ENCODE measurements at regions not wholly inside any gene's neighbourhood (a gene's known extent, or its start where the extent isn't known, plus 50 kb on each side); places are given as distances from the start of the nearest gene placed in this dataset.

DNA sequence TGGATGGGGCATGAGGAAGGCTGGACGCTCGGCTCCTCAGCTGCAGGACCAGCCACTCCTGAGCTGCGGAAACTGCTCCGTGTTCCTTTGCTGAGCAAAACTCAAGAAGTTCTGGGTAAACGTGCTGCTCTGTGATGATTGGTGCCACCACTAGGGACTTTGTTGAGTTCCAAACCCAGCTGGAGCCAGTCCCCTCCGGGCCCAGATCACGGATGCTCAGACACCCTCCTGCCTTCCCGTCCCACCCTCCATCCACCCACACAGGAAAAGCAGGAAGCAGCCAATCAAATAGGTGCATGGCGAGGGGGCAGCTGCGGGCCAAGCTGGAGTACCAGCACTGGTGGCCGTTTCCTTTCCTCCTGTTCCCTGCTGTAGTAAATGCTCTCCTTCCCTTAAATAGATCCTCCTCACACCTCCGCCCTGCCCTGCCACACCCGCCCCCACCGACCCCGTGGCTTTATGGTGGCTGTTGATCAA, 68.0 kb downstream of the ADRA2C start:
- Histone ChIP-seq H3K27ac (ENCODE audit: low read depth in 2 of 2, low read length in 1 of 2) (no peak overlapping the region), H3K36me3 (replicated peaks in 1 of 2; ENCODE audit: control insufficient read depth in 1 of 2, insufficient read depth in 2 of 2, low read length in 1 of 2) (no peaks in the 10 kb centered on the region), H3K4me3 (ENCODE audit: low read depth in 2 of 2, low read length in 1 of 2) (no peak overlapping the region), H3K4me1 (ENCODE audit: control insufficient read depth in 1 of 2, insufficient read depth in 2 of 2, low read depth in 1 of 2, low read length in 1 of 2) (peaks cover 0 to 31% of the 10 kb centered on the region in 2 experiments; a peak in 2 of 4 replicates), H3K9me3 (no peaks in the 10 kb centered on the region), H3K27me3 (ENCODE audit: insufficient read depth) (no peaks in the 10 kb centered on the region), H4K20me1 (ENCODE audit: insufficient read depth) (no peaks in the 10 kb centered on the region), H3K9ac (no peak overlapping the region), H3K79me2 (ENCODE audit: insufficient read depth) (no peaks in the 10 kb centered on the region), H3K9me2 (no peaks in the 10 kb centered on the region), H2AFZ (ENCODE audit: low read depth) (no peak overlapping the region), H3F3A (replicated peaks; ENCODE audit: insufficient read depth) (no peaks in the 10 kb centered on the region), H3K4me2 (no peak overlapping the region)
- ChIA-PET CTCF (no interaction called here), POLR2A (no interaction called here)
- TF ChIP-seq, protein P1, sequence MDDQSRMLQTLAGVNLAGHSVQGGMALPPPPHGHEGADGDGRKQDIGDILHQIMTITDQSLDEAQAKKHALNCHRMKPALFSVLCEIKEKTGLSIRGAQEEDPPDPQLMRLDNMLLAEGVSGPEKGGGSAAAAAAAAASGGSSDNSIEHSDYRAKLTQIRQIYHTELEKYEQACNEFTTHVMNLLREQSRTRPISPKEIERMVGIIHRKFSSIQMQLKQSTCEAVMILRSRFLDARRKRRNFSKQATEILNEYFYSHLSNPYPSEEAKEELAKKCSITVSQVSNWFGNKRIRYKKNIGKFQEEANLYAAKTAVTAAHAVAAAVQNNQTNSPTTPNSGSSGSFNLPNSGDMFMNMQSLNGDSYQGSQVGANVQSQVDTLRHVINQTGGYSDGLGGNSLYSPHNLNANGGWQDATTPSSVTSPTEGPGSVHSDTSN (IDR thresholded peaks at IDR 0.05): no peak
- TF ChIP-seq EP300 (IDR thresholded peaks at IDR 0.05; ENCODE audit: borderline replicate concordance in 1 of 2, low read depth in 1 of 2, low read length in 1 of 2): no peak
- no peak for TF ChIP-seq NRF1 (IDR thresholded peaks at IDR 0.05; ENCODE audit: low read depth, low read length)
- no peak for TF ChIP-seq YY1 (IDR thresholded peaks at IDR 0.05; ENCODE audit: low read depth)
- TF ChIP-seq FOSL2 (IDR thresholded peaks at IDR 0.05; ENCODE audit: borderline replicate concordance, low read depth): no peak
- no peak for TF ChIP-seq EZH2phosphoT487 (IDR thresholded peaks at IDR 0.05; ENCODE audit: borderline replicate concordance, low read depth)
- no peak for TF ChIP-seq TCF12 (IDR thresholded peaks at IDR 0.05)
- TF ChIP-seq, protein P2, sequence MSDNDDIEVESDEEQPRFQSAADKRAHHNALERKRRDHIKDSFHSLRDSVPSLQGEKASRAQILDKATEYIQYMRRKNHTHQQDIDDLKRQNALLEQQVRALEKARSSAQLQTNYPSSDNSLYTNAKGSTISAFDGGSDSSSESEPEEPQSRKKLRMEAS (IDR thresholded peaks at IDR 0.05; ENCODE audit: low read depth): no peak
- TF ChIP-seq FOXJ3 (CRISPR knock-in tag; IDR thresholded peaks at IDR 0.05): no peak
- no peak for TF ChIP-seq GATA2 (CRISPR knock-in tag; IDR thresholded peaks at IDR 0.05)
- TF ChIP-seq NFIC (IDR thresholded peaks at IDR 0.05; ENCODE audit: borderline replicate concordance): no peak
- no peak for TF ChIP-seq SMC3 (IDR thresholded peaks at IDR 0.05; ENCODE audit: low read depth, low read length)
- TF ChIP-seq, protein P3, sequence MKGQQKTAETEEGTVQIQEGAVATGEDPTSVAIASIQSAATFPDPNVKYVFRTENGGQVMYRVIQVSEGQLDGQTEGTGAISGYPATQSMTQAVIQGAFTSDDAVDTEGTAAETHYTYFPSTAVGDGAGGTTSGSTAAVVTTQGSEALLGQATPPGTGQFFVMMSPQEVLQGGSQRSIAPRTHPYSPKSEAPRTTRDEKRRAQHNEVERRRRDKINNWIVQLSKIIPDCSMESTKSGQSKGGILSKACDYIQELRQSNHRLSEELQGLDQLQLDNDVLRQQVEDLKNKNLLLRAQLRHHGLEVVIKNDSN (IDR thresholded peaks at IDR 0.05; ENCODE audit: borderline replicate concordance, low read depth): no peak
- DNase-seq: no peak
- WGBS (ENCODE audit: low lambda C conversion rate): 50% methylated on average over 10 of the region's 15 CpGs

DNA sequence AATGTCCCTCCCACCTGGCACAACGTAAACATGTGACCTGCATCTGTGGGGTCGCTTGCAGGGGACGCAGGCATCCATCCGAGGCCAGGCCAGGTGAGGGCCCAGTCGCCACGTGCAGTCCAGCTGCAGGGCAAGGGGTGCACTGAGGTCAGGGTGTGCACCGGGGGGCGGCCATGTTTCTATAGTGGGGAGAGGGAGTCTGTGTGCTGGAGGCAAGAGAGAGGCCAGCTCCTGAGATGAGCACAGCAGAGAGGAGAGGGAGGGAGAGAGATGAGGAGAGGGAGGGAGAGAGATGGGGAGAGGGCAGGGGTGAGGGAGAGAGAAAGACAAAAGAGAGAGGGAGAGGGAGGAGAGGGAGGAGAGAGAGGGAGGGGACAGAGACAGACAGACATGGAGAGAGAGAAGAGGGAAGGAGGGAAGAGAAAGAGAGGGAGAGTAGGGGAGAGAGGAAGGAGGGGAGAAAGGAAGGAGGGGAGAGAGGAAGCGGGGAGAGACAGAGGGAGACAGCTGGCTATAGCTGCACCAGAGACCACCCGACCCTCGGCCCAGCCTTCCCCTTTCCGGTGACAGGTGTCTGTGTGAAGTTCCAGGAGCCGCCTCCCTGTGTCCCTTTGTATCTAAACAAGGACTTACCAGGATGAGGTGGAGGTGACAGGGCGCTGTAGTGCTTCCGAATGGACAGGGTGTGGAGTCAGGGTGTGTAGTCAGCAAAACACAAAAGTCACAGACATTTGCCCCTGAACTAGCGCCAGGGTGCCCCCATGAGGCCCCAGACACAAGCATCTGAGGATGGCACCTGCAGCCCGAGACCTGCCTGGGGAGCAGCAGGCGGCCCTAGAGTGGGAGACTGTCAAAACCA, 68.7 kb downstream of the ADRA2C start:
- 45% methylated on average over 17 of the region's 18 CpGs for WGBS (ENCODE audit: low lambda C conversion rate)
- CTCF ChIA-PET: interaction anchor here (0.5 to 2.8 kb wide), 2 partner anchors 69 to 259 kb away, joined by 3 to 12 read pairs; partner anchors contain the start of gene ADRA2C
- no peak for DNase-seq
- no peak for TF ChIP-seq ELF1 (IDR thresholded peaks at IDR 0.05)
- TF ChIP-seq, protein P4, sequence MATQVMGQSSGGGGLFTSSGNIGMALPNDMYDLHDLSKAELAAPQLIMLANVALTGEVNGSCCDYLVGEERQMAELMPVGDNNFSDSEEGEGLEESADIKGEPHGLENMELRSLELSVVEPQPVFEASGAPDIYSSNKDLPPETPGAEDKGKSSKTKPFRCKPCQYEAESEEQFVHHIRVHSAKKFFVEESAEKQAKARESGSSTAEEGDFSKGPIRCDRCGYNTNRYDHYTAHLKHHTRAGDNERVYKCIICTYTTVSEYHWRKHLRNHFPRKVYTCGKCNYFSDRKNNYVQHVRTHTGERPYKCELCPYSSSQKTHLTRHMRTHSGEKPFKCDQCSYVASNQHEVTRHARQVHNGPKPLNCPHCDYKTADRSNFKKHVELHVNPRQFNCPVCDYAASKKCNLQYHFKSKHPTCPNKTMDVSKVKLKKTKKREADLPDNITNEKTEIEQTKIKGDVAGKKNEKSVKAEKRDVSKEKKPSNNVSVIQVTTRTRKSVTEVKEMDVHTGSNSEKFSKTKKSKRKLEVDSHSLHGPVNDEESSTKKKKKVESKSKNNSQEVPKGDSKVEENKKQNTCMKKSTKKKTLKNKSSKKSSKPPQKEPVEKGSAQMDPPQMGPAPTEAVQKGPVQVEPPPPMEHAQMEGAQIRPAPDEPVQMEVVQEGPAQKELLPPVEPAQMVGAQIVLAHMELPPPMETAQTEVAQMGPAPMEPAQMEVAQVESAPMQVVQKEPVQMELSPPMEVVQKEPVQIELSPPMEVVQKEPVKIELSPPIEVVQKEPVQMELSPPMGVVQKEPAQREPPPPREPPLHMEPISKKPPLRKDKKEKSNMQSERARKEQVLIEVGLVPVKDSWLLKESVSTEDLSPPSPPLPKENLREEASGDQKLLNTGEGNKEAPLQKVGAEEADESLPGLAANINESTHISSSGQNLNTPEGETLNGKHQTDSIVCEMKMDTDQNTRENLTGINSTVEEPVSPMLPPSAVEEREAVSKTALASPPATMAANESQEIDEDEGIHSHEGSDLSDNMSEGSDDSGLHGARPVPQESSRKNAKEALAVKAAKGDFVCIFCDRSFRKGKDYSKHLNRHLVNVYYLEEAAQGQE (IDR thresholded peaks at IDR 0.05; ENCODE audit: low read depth, low read length): no peak
- no peak for TF ChIP-seq FOXJ3 (CRISPR knock-in tag; IDR thresholded peaks at IDR 0.05)
- TF ChIP-seq TAF1 (IDR thresholded peaks at IDR 0.05; ENCODE audit: borderline replicate concordance, low read depth, low read length): no peak
- TF ChIP-seq, protein P5, sequence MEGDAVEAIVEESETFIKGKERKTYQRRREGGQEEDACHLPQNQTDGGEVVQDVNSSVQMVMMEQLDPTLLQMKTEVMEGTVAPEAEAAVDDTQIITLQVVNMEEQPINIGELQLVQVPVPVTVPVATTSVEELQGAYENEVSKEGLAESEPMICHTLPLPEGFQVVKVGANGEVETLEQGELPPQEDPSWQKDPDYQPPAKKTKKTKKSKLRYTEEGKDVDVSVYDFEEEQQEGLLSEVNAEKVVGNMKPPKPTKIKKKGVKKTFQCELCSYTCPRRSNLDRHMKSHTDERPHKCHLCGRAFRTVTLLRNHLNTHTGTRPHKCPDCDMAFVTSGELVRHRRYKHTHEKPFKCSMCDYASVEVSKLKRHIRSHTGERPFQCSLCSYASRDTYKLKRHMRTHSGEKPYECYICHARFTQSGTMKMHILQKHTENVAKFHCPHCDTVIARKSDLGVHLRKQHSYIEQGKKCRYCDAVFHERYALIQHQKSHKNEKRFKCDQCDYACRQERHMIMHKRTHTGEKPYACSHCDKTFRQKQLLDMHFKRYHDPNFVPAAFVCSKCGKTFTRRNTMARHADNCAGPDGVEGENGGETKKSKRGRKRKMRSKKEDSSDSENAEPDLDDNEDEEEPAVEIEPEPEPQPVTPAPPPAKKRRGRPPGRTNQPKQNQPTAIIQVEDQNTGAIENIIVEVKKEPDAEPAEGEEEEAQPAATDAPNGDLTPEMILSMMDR (IDR thresholded peaks at IDR 0.05): no peak
- TF ChIP-seq EZH2phosphoT487 (IDR thresholded peaks at IDR 0.05; ENCODE audit: borderline replicate concordance, low read depth): no peak
- TF ChIP-seq, protein P6, sequence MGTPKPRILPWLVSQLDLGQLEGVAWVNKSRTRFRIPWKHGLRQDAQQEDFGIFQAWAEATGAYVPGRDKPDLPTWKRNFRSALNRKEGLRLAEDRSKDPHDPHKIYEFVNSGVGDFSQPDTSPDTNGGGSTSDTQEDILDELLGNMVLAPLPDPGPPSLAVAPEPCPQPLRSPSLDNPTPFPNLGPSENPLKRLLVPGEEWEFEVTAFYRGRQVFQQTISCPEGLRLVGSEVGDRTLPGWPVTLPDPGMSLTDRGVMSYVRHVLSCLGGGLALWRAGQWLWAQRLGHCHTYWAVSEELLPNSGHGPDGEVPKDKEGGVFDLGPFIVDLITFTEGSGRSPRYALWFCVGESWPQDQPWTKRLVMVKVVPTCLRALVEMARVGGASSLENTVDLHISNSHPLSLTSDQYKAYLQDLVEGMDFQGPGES (IDR thresholded peaks at IDR 0.05; ENCODE audit: low read depth, low read length): no peak

More for the DNA sequence above, 68.7 kb downstream of the ADRA2C start:
- no peaks in the 10 kb centered on the region for H3F3A ChIP-seq (replicated peaks; ENCODE audit: insufficient read depth)
- no peak overlapping the region for H3K4me3 ChIP-seq (ENCODE audit: low read depth in 2 of 2, low read length in 1 of 2)
- H3K9me3 ChIP-seq: no peaks in the 10 kb centered on the region
- H3K27ac ChIP-seq (ENCODE audit: low read depth in 2 of 2, low read length in 1 of 2): no peak overlapping the region
- POLR2A ChIA-PET: no interaction called here
- no peaks in the 10 kb centered on the region for H3K36me3 ChIP-seq (replicated peaks in 1 of 2; ENCODE audit: control insufficient read depth in 1 of 2, insufficient read depth in 2 of 2, low read length in 1 of 2)
- no peak overlapping the region for H2AFZ ChIP-seq (ENCODE audit: low read depth)
- H3K4me1 ChIP-seq (ENCODE audit: control insufficient read depth in 1 of 2, insufficient read depth in 2 of 2, low read depth in 1 of 2, low read length in 1 of 2): peaks cover 0 to 31% of the 10 kb centered on the region in 2 experiments; a peak in 2 of 4 replicates
- H4K20me1 ChIP-seq (ENCODE audit: insufficient read depth): no peaks in the 10 kb centered on the region
- H3K9me2 ChIP-seq: no peaks in the 10 kb centered on the region
- no peaks in the 10 kb centered on the region for H3K79me2 ChIP-seq (ENCODE audit: insufficient read depth)
- no peak overlapping the region for H3K4me2 ChIP-seq
- no peak overlapping the region for H3K9ac ChIP-seq
- H3K27me3 ChIP-seq (ENCODE audit: insufficient read depth): no peaks in the 10 kb centered on the region
